Mesenchymal stem cell (in vitro differentiated cells and primary cell): ENCODE measurements at regions not wholly inside any gene's neighbourhood (a gene's known extent, or its start where the extent isn't known, plus 50 kb on each side); places are given as distances from the start of the nearest gene placed in this dataset.

ENCODE experiments used
- DNase-seq: peaks from one replicate; pipeline ENCODE4 v3.0.0-alpha.2; 2013
- H2AFZ ChIP-seq: one replicate; pipeline ENCODE4 v1.6.1; 2013; ENCODE audit warnings: low read depth, mild to moderate bottlenecking, control low read depth, inconsistent platforms, low read length, moderate library complexity
- H2AK5ac ChIP-seq: 2 replicates; pipeline ENCODE4 v1.6.1; 2013; ENCODE audit warnings: low read length, moderate library complexity, mild to moderate bottlenecking, inconsistent platforms; ENCODE audit not compliant: severe bottlenecking
- H2BK120ac ChIP-seq: one replicate; pipeline ENCODE4 v1.6.1; 2013; ENCODE audit warnings: low read depth, mild to moderate bottlenecking, inconsistent platforms, low read length, moderate library complexity
- H2BK12ac ChIP-seq, 2 experiments: one replicate each; pipeline ENCODE4 v1.6.1; 2013; ENCODE audit warnings: inconsistent platforms in 2 of 2, low read length in 2 of 2, mild to moderate bottlenecking in 2 of 2, moderate library complexity in 2 of 2, control low read depth in 1 of 2
- H2BK15ac ChIP-seq: one replicate; pipeline ENCODE4 v1.6.1; 2013; ENCODE audit warnings: mild to moderate bottlenecking, low read depth, inconsistent platforms; ENCODE audit not compliant: poor library complexity, severe bottlenecking
- H2BK5ac ChIP-seq: 2 replicates; pipeline ENCODE4 v1.6.1; 2013; ENCODE audit warnings: low read depth, mild to moderate bottlenecking, low read length, control low read depth, inconsistent platforms; ENCODE audit not compliant: poor library complexity, severe bottlenecking
- H3K14ac ChIP-seq, 2 experiments: one replicate each; pipeline ENCODE4 v1.6.1; 2013; ENCODE audit warnings: inconsistent platforms in 2 of 2, low read length in 2 of 2, control low read depth in 1 of 2, mild to moderate bottlenecking in 1 of 2, moderate library complexity in 1 of 2
- H3K18ac ChIP-seq, 2 experiments: one replicate each; pipeline ENCODE4 v1.6.1; 2013; ENCODE audit warnings: inconsistent platforms in 2 of 2, low read length in 2 of 2, control low read depth in 1 of 2, low read depth in 1 of 2, mild to moderate bottlenecking in 1 of 2
- H3K23ac ChIP-seq, 2 experiments: one replicate each; pipeline ENCODE4 v1.6.1; 2013; ENCODE audit warnings: inconsistent platforms in 2 of 2, low read length in 2 of 2, mild to moderate bottlenecking in 2 of 2, moderate library complexity in 2 of 2, control low read depth in 1 of 2
- H3K27ac ChIP-seq: 2 replicates; pipeline ENCODE4 v1.5.1; 2013; ENCODE audit warnings: mild to moderate bottlenecking, moderate library complexity, low read length, control low read depth, inconsistent platforms; ENCODE audit not compliant: poor library complexity, severe bottlenecking
- H3K27me3 ChIP-seq, 2 experiments: 2 replicates each; pipeline versions ENCODE4 v1.6.1 to v1.7.0; 2013; ENCODE audit warnings: low read length in 2 of 2, mild to moderate bottlenecking in 2 of 2, moderate library complexity in 2 of 2, control low read depth in 1 of 2, inconsistent platforms in 1 of 2; ENCODE audit not compliant: control insufficient read depth in 1 of 2, insufficient read depth in 1 of 2
- H3K36me3 ChIP-seq, 2 experiments: 2 replicates each; pipeline versions ENCODE4 v1.6.1 to v1.7.0; 2013; ENCODE audit warnings: low read length in 2 of 2, control low read depth in 1 of 2, inconsistent platforms in 1 of 2, low read depth in 1 of 2, mild to moderate bottlenecking in 1 of 2; ENCODE audit not compliant: insufficient read depth in 2 of 2, control insufficient read depth in 1 of 2
- H3K4ac ChIP-seq, 2 experiments: one replicate each; pipeline ENCODE4 v1.6.1; 2013; ENCODE audit warnings: inconsistent platforms in 2 of 2, low read length in 2 of 2, mild to moderate bottlenecking in 2 of 2, moderate library complexity in 2 of 2, control low read depth in 1 of 2, low read depth in 1 of 2
- H3K4me1 ChIP-seq: 2 replicates; pipeline ENCODE4 v1.6.1; 2013; ENCODE audit warnings: low read depth, low read length, control low read depth; ENCODE audit not compliant: control insufficient read depth, insufficient read depth
- H3K4me2 ChIP-seq: 2 replicates; pipeline ENCODE4 v1.6.1; 2013; ENCODE audit warnings: low read length, mild to moderate bottlenecking, inconsistent platforms; ENCODE audit not compliant: poor library complexity, severe bottlenecking
- H3K4me3 ChIP-seq, 2 experiments: 2 replicates each; pipeline versions ENCODE4 v1.5.1 to v1.7.0; 2013; ENCODE audit warnings: low read length in 2 of 2, mild to moderate bottlenecking in 2 of 2, control low read depth in 1 of 2, low read depth in 1 of 2; ENCODE audit not compliant: insufficient read depth in 1 of 2
- H3K79me1 ChIP-seq: replicated peaks from 2 replicates; pipeline ENCODE4 v1.6.1; 2013; ENCODE audit warnings: mild to moderate bottlenecking, control low read depth, low read length, inconsistent platforms; ENCODE audit not compliant: poor library complexity, severe bottlenecking
- H3K9ac ChIP-seq: 2 replicates; pipeline ENCODE4 v1.7.0; 2013; ENCODE audit warnings: mild to moderate bottlenecking, low read length, moderate library complexity
- H3K9me3 ChIP-seq: 2 replicates; pipeline ENCODE4 v1.7.0; 2013; ENCODE audit warnings: mild to moderate bottlenecking, low read length; ENCODE audit not compliant: control insufficient read depth
- H4K8ac ChIP-seq: one replicate; pipeline ENCODE4 v1.6.1; 2013; ENCODE audit warnings: inconsistent platforms, mild to moderate bottlenecking, low read length, moderate library complexity
- H4K91ac ChIP-seq: one replicate; pipeline ENCODE4 v1.6.1; 2013; ENCODE audit warnings: mild to moderate bottlenecking, low read length, inconsistent platforms
- WGBS: methylation state at CpG from one replicate; pipeline ENCODE4 v1.1.7; 2013; ENCODE audit warnings: mixed read lengths; 5-methylcytosine and 5-hydroxymethylcytosine counted together

- Histone ChIP-seq H3K9me3 (no peaks in the 10 kb centered on the region), H2AFZ (no peak overlapping the region), H3K4me2 (no peak overlapping the region), H3K18ac (no peak overlapping the region), H3K27me3 (peaks cover 0 to 7% of the 10 kb centered on the region in 2 experiments), H3K36me3 (no peaks in the 10 kb centered on the region), H3K4me1 (no peaks in the 10 kb centered on the region), H2BK12ac (no peak overlapping the region), H3K14ac (no peak overlapping the region), H2BK5ac (no peak overlapping the region), H3K23ac (no peak overlapping the region), H2BK120ac (no peak overlapping the region), H3K4ac (no peak overlapping the region), H2BK15ac (no peak overlapping the region), H3K4me3 (no peak overlapping the region), H2AK5ac (no peak overlapping the region), H3K79me1 (no peaks in the 10 kb centered on the region), H3K27ac (no peak overlapping the region), H4K91ac (no peak overlapping the region), H4K8ac (no peak overlapping the region), H3K9ac (no peak overlapping the region)
- DNase-seq, result no peak
- 93% methylated on average over 4 of the region's 5 CpGs for WGBS
Observed at GRCh38 chrX:97766501-97767095, 882.9 kb downstream of the RPA4 start.

- Histone ChIP-seq H2BK5ac (no peak overlapping the region), H3K36me3 (no peaks in the 10 kb centered on the region), H2AK5ac (no peak overlapping the region), H3K9ac (no peak overlapping the region), H3K4ac (no peak overlapping the region), H3K23ac (no peak overlapping the region), H3K9me3 (peaks cover 3% of the 10 kb centered on the region), H2BK120ac (no peak overlapping the region), H3K79me1 (no peaks in the 10 kb centered on the region), H2BK15ac (no peak overlapping the region), H3K4me1 (no peaks in the 10 kb centered on the region), H4K8ac (no peak overlapping the region), H3K27ac (no peak overlapping the region), H2AFZ (no peak overlapping the region), H3K27me3 (no peaks in the 10 kb centered on the region), H3K18ac (no peak overlapping the region), H3K4me3 (no peak overlapping the region), H3K4me2 (no peak overlapping the region), H2BK12ac (no peak overlapping the region), H4K91ac (no peak overlapping the region), H3K14ac (no peak overlapping the region)
- WGBS, result 100% methylated on average over 1 of the region's 2 CpGs
- no peak for DNase-seq
Observed at GRCh38 chrX:97787311-97787710, 903.6 kb downstream of the RPA4 start.

- no peaks in the 10 kb centered on the region for H3K27me3 ChIP-seq
- no peak overlapping the region for H4K8ac ChIP-seq
- no peak overlapping the region for H3K4me2 ChIP-seq
- no peak overlapping the region for H2BK120ac ChIP-seq
- H3K79me1 ChIP-seq, result no peaks in the 10 kb centered on the region
- no peak overlapping the region for H2AFZ ChIP-seq
- no peak overlapping the region for H3K9ac ChIP-seq
- no peak overlapping the region for H2BK5ac ChIP-seq
- H3K23ac ChIP-seq, result no peak overlapping the region
- no peak overlapping the region for H3K14ac ChIP-seq
- no peaks in the 10 kb centered on the region for H3K36me3 ChIP-seq
- H3K27ac ChIP-seq, result no peak overlapping the region
- no peak overlapping the region for H2AK5ac ChIP-seq
- WGBS, result 68% methylated on average over 2 of the region's 2 CpGs
- no peak overlapping the region for H3K4me3 ChIP-seq
- no peak overlapping the region for H4K91ac ChIP-seq
- H2BK12ac ChIP-seq, result no peak overlapping the region
- no peaks in the 10 kb centered on the region for H3K4me1 ChIP-seq
- no peak overlapping the region for H3K4ac ChIP-seq
- no peak for DNase-seq
- H3K18ac ChIP-seq, result no peak overlapping the region
- H3K9me3 ChIP-seq, result peaks cover 3% of the 10 kb centered on the region
- no peak overlapping the region for H2BK15ac ChIP-seq
Observed at GRCh38 chrX:97787849-97788248, 904.1 kb downstream of the RPA4 start.

DNA sequence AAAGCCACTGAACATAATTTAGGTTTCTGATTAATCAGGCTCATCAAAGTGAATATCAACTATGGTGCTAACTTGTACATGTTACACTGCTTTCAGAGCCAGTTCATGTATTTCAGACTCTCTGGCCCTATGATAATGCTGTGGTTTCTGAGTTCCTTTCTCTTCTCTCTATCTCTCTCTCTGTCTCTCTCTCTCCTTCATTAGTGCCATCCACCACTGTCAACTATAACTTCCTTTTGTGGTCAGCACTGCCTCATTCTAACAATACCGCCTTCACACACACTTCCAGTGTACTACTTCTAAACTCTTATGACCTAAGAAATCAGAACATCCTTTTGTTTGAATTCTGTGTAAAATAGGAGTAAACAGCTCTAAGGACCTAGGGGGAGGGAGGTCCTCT is 907.1 kb downstream of the RPA4 start:
- Histone ChIP-seq H3K27ac (no peak overlapping the region), H3K9ac (no peak overlapping the region), H3K23ac (no peak overlapping the region), H2BK12ac (no peak overlapping the region), H2BK5ac (no peak overlapping the region), H3K27me3 (peaks cover 0 to 8% of the 10 kb centered on the region in 2 experiments), H3K36me3 (no peaks in the 10 kb centered on the region), H3K4me1 (no peaks in the 10 kb centered on the region), H2AK5ac (no peak overlapping the region), H2BK120ac (no peak overlapping the region), H2BK15ac (no peak overlapping the region), H3K4ac (no peak overlapping the region), H3K18ac (no peak overlapping the region), H3K4me3 (no peak overlapping the region), H3K79me1 (no peaks in the 10 kb centered on the region), H3K4me2 (no peak overlapping the region), H4K91ac (no peak overlapping the region), H2AFZ (no peak overlapping the region), H3K9me3 (no peaks in the 10 kb centered on the region), H3K14ac (no peak overlapping the region), H4K8ac (no peak overlapping the region)
- no peak for DNase-seq
- no CpG with 5 or more reads among the region's 1 CpG for WGBS
